ENCODE measurements at regions not wholly inside any gene's neighbourhood (a gene's known extent, or its start where the extent isn't known, plus 50 kb on each side); places are given as distances from the start of the nearest gene placed in this dataset.

DNA sequence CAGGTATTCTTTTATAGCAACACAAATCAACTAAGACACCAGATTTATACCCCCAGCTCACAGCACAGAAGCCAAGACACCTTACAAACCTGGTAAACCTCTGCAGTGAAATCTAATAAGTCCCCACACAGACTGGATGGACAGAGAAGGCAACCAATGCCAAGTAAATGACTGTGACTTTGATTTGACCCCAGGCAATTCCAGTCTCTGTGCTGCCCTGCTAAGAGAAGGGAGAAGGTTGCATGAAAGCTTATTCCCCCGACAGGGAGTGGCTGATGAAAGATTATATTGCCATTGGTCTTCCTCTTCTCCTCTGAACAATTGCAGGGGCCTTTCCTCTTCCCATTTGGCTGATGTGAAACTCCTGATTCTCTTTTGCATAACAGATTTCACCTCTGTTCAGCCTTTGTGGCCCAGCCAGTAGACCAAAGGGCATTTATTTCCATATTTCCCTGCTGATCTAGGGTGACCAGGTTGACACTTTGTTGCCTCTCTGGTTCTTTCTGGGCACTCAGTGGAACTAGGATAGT lies 107.6 kb downstream of the ADRB2 start:
- no peaks in the 10 kb centered on the region for H3K27me3 ChIP-seq
- intact Hi-C loops (cut with DNase I), result no loop called here
- H3K4me1 ChIP-seq, result peaks cover 4 to 56% (median 18%) of the 10 kb centered on the region in 4 donors
- no peak for TF ChIP-seq EP300 (IDR thresholded peaks at IDR 0.05)
- TF ChIP-seq POLR2AphosphoS5 (IDR thresholded peaks at IDR 0.05), result no peak
- TF ChIP-seq POLR2A (IDR thresholded peaks at IDR 0.05; ENCODE audit: low read depth), result no peak
- TF ChIP-seq, protein P1, sequence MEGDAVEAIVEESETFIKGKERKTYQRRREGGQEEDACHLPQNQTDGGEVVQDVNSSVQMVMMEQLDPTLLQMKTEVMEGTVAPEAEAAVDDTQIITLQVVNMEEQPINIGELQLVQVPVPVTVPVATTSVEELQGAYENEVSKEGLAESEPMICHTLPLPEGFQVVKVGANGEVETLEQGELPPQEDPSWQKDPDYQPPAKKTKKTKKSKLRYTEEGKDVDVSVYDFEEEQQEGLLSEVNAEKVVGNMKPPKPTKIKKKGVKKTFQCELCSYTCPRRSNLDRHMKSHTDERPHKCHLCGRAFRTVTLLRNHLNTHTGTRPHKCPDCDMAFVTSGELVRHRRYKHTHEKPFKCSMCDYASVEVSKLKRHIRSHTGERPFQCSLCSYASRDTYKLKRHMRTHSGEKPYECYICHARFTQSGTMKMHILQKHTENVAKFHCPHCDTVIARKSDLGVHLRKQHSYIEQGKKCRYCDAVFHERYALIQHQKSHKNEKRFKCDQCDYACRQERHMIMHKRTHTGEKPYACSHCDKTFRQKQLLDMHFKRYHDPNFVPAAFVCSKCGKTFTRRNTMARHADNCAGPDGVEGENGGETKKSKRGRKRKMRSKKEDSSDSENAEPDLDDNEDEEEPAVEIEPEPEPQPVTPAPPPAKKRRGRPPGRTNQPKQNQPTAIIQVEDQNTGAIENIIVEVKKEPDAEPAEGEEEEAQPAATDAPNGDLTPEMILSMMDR (IDR thresholded peaks at IDR 0.05), result no peak
- H3K36me3 ChIP-seq, result no peaks in the 10 kb centered on the region
- no peaks in the 10 kb centered on the region for H3K9me3 ChIP-seq
- 70% methylated on average over 1 of the region's 1 CpG for WGBS
- H3K4me3 ChIP-seq, result no peak overlapping the region
- DNase-seq (ENCODE audit: extremely low spot score), result no peak
- H3K27ac ChIP-seq (replicated peaks in 1 of 4), result no peak overlapping the region

DNA sequence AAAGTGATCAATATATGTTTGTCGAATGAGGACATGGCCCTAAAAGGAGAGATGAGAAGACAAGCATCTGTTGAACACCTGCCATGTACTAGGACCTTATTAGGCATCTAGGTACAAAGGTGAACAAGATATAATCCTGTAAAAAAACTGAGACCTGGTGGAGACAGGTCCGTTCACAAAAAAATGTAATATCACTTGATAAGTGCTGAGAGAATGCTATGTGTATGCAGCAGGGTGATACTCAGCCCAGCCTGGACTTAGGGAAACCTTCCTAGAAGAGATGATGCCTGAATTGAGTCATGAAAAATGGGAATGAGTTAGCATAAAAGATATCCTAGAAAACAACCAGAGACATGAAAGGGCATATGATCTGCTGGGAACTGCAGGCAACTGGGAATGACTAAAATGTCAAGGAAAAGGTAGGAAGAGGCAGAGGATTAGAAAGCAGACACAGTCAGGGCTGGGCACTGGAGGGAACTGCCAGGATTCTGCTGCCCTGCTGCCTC lies 108.5 kb downstream of the ADRB2 start:
- 96% methylated on average over 2 of the region's 2 CpGs for WGBS
- Histone ChIP-seq H3K4me3 (no peak overlapping the region), H3K27me3 (no peaks in the 10 kb centered on the region), H3K4me1 (peaks cover 4 to 46% (median 13%) of the 10 kb centered on the region in 4 donors), H3K36me3 (no peaks in the 10 kb centered on the region), H3K27ac (replicated peaks in 1 of 4) (no peak overlapping the region), H3K9me3 (no peaks in the 10 kb centered on the region)
- intact Hi-C loops (cut with DNase I), result no loop called here
- TF ChIP-seq, protein P1 (IDR thresholded peaks at IDR 0.05), result no peak
- no peak for TF ChIP-seq EP300 (IDR thresholded peaks at IDR 0.05)
- TF ChIP-seq POLR2A (IDR thresholded peaks at IDR 0.05; ENCODE audit: low read depth), result no peak
- TF ChIP-seq POLR2AphosphoS5 (IDR thresholded peaks at IDR 0.05), result no peak
- no peak for DNase-seq (ENCODE audit: extremely low spot score)

DNA sequence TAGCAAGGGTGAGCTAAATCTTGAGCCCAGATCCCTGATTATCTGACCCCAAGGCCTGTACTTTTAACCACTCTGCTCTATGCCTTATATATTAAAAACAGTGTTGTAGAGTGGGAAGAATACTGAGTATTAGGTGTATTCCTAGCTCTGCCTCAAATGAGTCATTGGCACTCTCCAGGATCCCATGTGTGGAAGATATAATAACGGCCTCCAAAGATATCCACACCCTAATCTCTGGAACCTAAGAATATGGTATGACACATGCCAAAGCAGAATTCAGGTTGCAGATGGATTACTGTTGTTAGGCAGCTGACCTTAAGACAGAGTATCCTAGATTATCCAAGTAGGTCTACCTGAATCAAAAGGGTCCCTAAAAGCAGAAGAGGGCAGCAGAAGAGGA lies 110.8 kb downstream of the ADRB2 start:
- peaks cover 4 to 35% (median 9%) of the 10 kb centered on the region in 4 donors for H3K4me1 ChIP-seq
- TF ChIP-seq POLR2AphosphoS5 (IDR thresholded peaks at IDR 0.05) (no peak), POLR2A (IDR thresholded peaks at IDR 0.05; ENCODE audit: low read depth) (no peak), EP300 (IDR thresholded peaks at IDR 0.05) (no peak)
- TF ChIP-seq, protein P1 (IDR thresholded peaks at IDR 0.05), result no peak
- no peak overlapping the region for H3K27ac ChIP-seq (replicated peaks in 1 of 4)
- no peaks in the 10 kb centered on the region for H3K27me3 ChIP-seq
- DNase-seq (ENCODE audit: extremely low spot score), result no peak
- no peaks in the 10 kb centered on the region for H3K9me3 ChIP-seq
- no peak overlapping the region for H3K4me3 ChIP-seq
- intact Hi-C loops (cut with DNase I), result no loop called here
- 67% methylated on average over 1 of the region's 1 CpG for WGBS
- H3K36me3 ChIP-seq, result no peaks in the 10 kb centered on the region

DNA sequence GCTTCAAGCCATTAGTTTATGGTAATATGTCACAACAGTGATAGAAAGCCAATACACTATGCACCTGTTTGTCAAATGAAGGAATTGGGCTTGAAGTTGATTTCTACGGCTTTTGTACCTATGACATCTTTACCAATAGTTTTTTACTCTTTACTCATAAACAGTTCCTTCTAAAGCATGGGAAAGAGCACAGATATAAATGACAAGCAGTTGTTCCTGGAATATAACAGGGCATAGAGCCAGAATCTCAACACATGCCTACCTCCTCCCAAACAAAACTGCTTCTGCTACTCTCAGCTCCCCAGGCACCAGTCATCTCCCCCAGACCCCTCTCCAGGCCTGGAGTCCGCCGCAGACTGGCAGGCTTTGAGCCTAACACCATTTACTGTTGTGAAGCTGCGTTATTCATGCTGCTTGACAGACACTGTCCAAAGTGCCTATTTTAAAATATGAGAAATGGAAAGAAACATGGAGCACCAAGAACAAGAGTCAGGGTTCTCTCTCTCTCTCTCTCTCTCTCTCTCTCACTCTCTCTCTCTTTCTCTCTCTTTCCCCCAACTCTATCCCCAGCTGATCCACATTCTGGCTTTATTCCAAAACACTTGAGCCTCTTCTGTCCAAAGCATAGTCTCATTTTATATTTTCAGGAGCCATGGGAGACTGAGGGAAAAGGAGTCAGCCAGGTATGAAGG lies 111.6 kb downstream of the ADRB2 start:
- intact Hi-C loops (cut with DNase I), result no loop called here
- TF ChIP-seq POLR2AphosphoS5 (IDR thresholded peaks at IDR 0.05) (no peak), EP300 (IDR thresholded peaks at IDR 0.05) (no peak), POLR2A (IDR thresholded peaks at IDR 0.05; ENCODE audit: low read depth) (no peak)
- TF ChIP-seq, protein P1 (IDR thresholded peaks at IDR 0.05), result no peak
- WGBS, result 78% methylated on average over 4 of the region's 4 CpGs
- H3K27ac ChIP-seq (replicated peaks in 1 of 4), result no peak overlapping the region
- DNase-seq (ENCODE audit: extremely low spot score), result no peak
- H3K4me1 ChIP-seq, result peaks cover 4 to 28% (median 6%) of the 10 kb centered on the region in 4 donors
- H3K9me3 ChIP-seq, result no peaks in the 10 kb centered on the region
- H3K4me3 ChIP-seq, result no peak overlapping the region
- no peaks in the 10 kb centered on the region for H3K36me3 ChIP-seq
- H3K27me3 ChIP-seq, result no peaks in the 10 kb centered on the region

Data from esophagus muscularis mucosa (tissue), 4 donors.